Stomach (tissue), 8 donors: ENCODE measurements at regions not wholly inside any gene's neighbourhood (a gene's known extent, or its start where the extent isn't known, plus 50 kb on each side); places are given as distances from the start of the nearest gene placed in this dataset.

Experiments
- DNase-seq, 2 donors: peaks; one replicate each; pipeline versions ENCODE4 v3.0.0 to v3.0.0-alpha.2; 2013 to 2019
- H3K27ac ChIP-seq, 5 donors: fragments of 200-600 bp in 4 of 5; sonication (generic) in 4 of 5; one replicate each; pipeline ENCODE4 v1.5.1; 2013 to 2019; ENCODE audit warnings: mild to moderate bottlenecking in 1 of 5, moderate library complexity in 1 of 5
- H3K27me3 ChIP-seq, 3 donors: fragments of 200-600 bp; sonication (generic); one replicate each; pipeline ENCODE4 v1.5.1; 2017 to 2019; ENCODE audit warnings: mixed run types in 1 of 3
- H3K36me3 ChIP-seq, 4 donors: fragments of 200-600 bp; sonication (generic); 1 replicate in 3 of 4; 2 replicates in 1 of 4; pipeline ENCODE4 v1.5.1; 2016 to 2019
- H3K4me1 ChIP-seq, 4 donors: fragments of 200-600 bp; sonication (generic); one replicate each; pipeline ENCODE4 v1.5.1; 2016 to 2019
- H3K4me3 ChIP-seq, 4 donors: fragments of 200-600 bp; sonication (generic) in 3 of 4; one replicate each; pipeline ENCODE4 v1.5.1; 2016 to 2019; ENCODE audit warnings: mild to moderate bottlenecking in 1 of 4
- H3K9me3 ChIP-seq, 4 donors: fragments of 200-600 bp; sonication (generic); one replicate each; pipeline ENCODE4 v1.5.1; 2016 to 2019
- CTCF ChIP-seq, 7 experiments: fragments of 450-650 bp in 4 of 7; fragments of 200-600 bp in 3 of 7; sonication (generic) in 3 of 7; IDR thresholded peaks; one replicate each; pipeline ENCODE4 v1.5.1; 2016 to 2019; ENCODE audit warnings: antibody characterized with exemption in 7 of 7, control low read depth in 2 of 7, mild to moderate bottlenecking in 1 of 7
- EP300 ChIP-seq: sonication (generic); formaldehyde crosslinking; IDR thresholded peaks from one replicate; pipeline ENCODE4 v1.6.1; 2017; ENCODE audit warnings: antibody characterized with exemption
- POLR2A ChIP-seq, 4 donors: fragments of 450-650 bp; IDR thresholded peaks; one replicate each; pipeline ENCODE4 v1.6.1; 2016; ENCODE audit warnings: antibody characterized with exemption in 4 of 4, control low read depth in 2 of 4, mild to moderate bottlenecking in 1 of 4, moderate library complexity in 1 of 4
- POLR2AphosphoS5 ChIP-seq, 3 donors: sonication (generic); formaldehyde crosslinking; IDR thresholded peaks; one replicate each; pipeline ENCODE4 v1.6.1; 2016; ENCODE audit warnings: antibody characterized with exemption in 3 of 3
- WGBS, 5 donors: extraction: QIAGEN DNeasy Blood & Tissue Kit in 3 of 5; methylation state at CpG; one replicate each; pipeline versions ENCODE4 v1.1.5 to v1.1.7; 2013 to 2018; 5-methylcytosine and 5-hydroxymethylcytosine counted together
- intact Hi-C: fragments of 100-400 bp; cut with DNase I; formaldehyde crosslinking; loops from one replicate; pipeline ENCODE4 v1.15.1; 2023; ENCODE audit warnings: low total_unique reads
- donor health status: healthy with polysubstance abuse.
- donor health status: Bipolar disorder and iron deficiency.
- donor health status: healthy.

GRCh38 chr6:170172825-170173256 lies 118.0 kb downstream of the DLL1 start:
- 92 to 95% (median 93%) methylated on average over 28 of the region's 28 CpGs for WGBS, 5 donors
- no peaks in the 10 kb centered on the region for H3K9me3 ChIP-seq
- DNase-seq = peak in 1 of 2 donors; percentile 1
- no peak overlapping the region for H3K27ac ChIP-seq
- H3K27me3 ChIP-seq = no peaks in the 10 kb centered on the region
- H3K4me1 ChIP-seq = peaks cover 0 to 12% (median 6%) of the 10 kb centered on the region in 4 donors
- TF ChIP-seq POLR2AphosphoS5 (IDR thresholded peaks at IDR 0.05) (no peak), EP300 (no peak), CTCF (IDR thresholded peaks at IDR 0.05) (no peak), POLR2A (IDR thresholded peaks at IDR 0.05) (no peak)
- intact Hi-C loops = no loop called here
- H3K4me3 ChIP-seq = no peak overlapping the region
- no peaks in the 10 kb centered on the region for H3K36me3 ChIP-seq

GRCh38 chr6:170172392-170172791 lies 118.5 kb downstream of the DLL1 start:
- H3K4me1 ChIP-seq = peaks cover 0 to 7% (median 2%) of the 10 kb centered on the region in 4 donors
- 75 to 83% (median 77%) methylated on average over 5 of the region's 5 CpGs for WGBS, 5 donors
- H3K27me3 ChIP-seq = no peaks in the 10 kb centered on the region
- no peak for TF ChIP-seq CTCF (IDR thresholded peaks at IDR 0.05)
- TF ChIP-seq POLR2AphosphoS5 (IDR thresholded peaks at IDR 0.05) = no peak
- TF ChIP-seq POLR2A (IDR thresholded peaks at IDR 0.05) = no peak
- no peak for TF ChIP-seq EP300
- H3K4me3 ChIP-seq = no peak overlapping the region
- no peak for DNase-seq
- no peaks in the 10 kb centered on the region for H3K9me3 ChIP-seq
- intact Hi-C loops = no loop called here
- no peak overlapping the region for H3K27ac ChIP-seq
- no peaks in the 10 kb centered on the region for H3K36me3 ChIP-seq

- H3K27me3 ChIP-seq = no peaks in the 10 kb centered on the region
- no peaks in the 10 kb centered on the region for H3K36me3 ChIP-seq
- intact Hi-C loops = no loop called here
- peak in 1 of 2 donors; percentile 58 for DNase-seq
- WGBS, 5 donors = 70 to 86% (median 78%) methylated on average over 16 to 19 of the region's 19 CpGs
- no peaks in the 10 kb centered on the region for H3K9me3 ChIP-seq
- H3K27ac ChIP-seq = peak overlapping the region in 3 of 5 donors; percentile 7 to 51 (median 10)
- H3K4me1 ChIP-seq = peaks cover 0 to 22% (median 17%) of the 10 kb centered on the region in 4 donors
- H3K4me3 ChIP-seq = peak overlapping the region in 1 of 4 donors; percentile 15
- TF ChIP-seq EP300 (no peak), CTCF (IDR thresholded peaks at IDR 0.05) (no peak), POLR2A (IDR thresholded peaks at IDR 0.05) (no peak), POLR2AphosphoS5 (IDR thresholded peaks at IDR 0.05) (no peak)
Measured at GRCh38 chr6:170167657-170168159, 123.2 kb downstream of the DLL1 start.

GRCh38 chr6:170166511-170167122 lies 124.3 kb downstream of the DLL1 start:
- Histone ChIP-seq H3K9me3 (no peaks in the 10 kb centered on the region), H3K4me1 (peaks cover 0 to 22% (median 17%) of the 10 kb centered on the region in 4 donors), H3K27me3 (no peaks in the 10 kb centered on the region), H3K27ac (no peak overlapping the region), H3K36me3 (no peaks in the 10 kb centered on the region), H3K4me3 (no peak overlapping the region)
- TF ChIP-seq EP300 (no peak), POLR2AphosphoS5 (IDR thresholded peaks at IDR 0.05) (peak in 1 of 3 donors; percentile 56), CTCF (IDR thresholded peaks at IDR 0.05) (no peak), POLR2A (IDR thresholded peaks at IDR 0.05) (no peak)
- WGBS, 5 donors = 60 to 79% (median 71%) methylated on average over 26 to 31 of the region's 31 CpGs
- peak in 1 of 2 donors; percentile 85 for DNase-seq
- intact Hi-C loops = no loop called here
